ENCODE measurements at regions not wholly inside any gene's neighbourhood (a gene's known extent, or its start where the extent isn't known, plus 50 kb on each side); places are given as distances from the start of the nearest gene placed in this dataset.

DNA sequence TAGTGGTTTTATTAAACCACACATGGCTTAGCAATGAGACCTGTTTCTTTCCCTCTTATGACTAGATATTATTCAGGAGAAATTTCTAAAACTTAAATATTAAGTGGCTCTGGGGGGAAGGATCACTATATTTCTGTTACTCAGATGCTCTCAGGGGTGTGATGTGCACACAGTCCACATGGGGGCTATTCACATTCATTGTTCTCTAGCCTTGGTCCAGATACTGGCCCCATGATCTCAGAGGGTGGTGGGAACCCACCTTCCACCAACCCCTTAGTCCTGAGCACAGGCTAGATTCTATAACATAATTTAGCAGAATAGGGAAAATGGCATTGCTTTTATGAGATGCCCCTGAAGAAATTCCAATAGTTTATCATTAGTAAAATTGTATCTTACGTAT is 149.0 kb upstream of the ST8SIA2 start:
- DNase-seq (ENCODE audit: low read depth), result no peak
- no peak overlapping the region for H3K4me3 ChIP-seq (ENCODE audit: control insufficient read depth, low read depth, low read length)
- no peak for TF ChIP-seq CTCF (IDR thresholded peaks at IDR 0.05; ENCODE audit: control insufficient read depth, insufficient read depth, low read depth, low read length, missing control alignments)

DNA sequence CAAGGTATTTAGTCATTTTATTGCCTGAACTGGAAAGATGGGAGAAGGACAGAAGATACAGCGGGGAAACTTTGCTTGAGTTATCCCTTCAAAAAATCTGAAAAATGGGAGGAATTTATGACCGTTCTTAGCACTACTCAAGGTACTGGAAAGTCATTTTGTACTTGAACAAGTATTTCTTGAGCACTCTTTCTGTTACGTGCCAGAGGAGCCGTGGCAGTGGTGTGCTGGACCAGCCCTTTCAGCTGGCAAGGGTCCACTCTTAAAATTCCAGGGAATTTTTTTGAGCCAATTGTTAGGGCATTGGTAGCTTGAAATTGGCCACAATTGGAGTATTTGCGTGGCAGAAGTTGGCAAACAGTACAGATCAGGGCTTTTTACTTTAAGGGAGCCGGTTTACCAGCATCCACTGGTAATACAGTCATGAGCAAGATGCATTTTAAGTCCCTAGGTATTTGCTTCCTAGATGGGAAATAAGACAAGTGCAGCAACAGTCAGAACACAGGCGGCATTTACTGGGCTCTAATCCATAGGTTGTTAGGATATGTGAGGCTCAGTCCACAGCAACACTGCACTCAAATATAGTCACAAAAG is 145.9 kb upstream of the ST8SIA2 start:
- no peak overlapping the region for H3K4me3 ChIP-seq (ENCODE audit: control insufficient read depth, low read depth, low read length)
- TF ChIP-seq CTCF (IDR thresholded peaks at IDR 0.05; ENCODE audit: control insufficient read depth, insufficient read depth, low read depth, low read length, missing control alignments), result no peak
- DNase-seq (ENCODE audit: low read depth), result no peak

DNA sequence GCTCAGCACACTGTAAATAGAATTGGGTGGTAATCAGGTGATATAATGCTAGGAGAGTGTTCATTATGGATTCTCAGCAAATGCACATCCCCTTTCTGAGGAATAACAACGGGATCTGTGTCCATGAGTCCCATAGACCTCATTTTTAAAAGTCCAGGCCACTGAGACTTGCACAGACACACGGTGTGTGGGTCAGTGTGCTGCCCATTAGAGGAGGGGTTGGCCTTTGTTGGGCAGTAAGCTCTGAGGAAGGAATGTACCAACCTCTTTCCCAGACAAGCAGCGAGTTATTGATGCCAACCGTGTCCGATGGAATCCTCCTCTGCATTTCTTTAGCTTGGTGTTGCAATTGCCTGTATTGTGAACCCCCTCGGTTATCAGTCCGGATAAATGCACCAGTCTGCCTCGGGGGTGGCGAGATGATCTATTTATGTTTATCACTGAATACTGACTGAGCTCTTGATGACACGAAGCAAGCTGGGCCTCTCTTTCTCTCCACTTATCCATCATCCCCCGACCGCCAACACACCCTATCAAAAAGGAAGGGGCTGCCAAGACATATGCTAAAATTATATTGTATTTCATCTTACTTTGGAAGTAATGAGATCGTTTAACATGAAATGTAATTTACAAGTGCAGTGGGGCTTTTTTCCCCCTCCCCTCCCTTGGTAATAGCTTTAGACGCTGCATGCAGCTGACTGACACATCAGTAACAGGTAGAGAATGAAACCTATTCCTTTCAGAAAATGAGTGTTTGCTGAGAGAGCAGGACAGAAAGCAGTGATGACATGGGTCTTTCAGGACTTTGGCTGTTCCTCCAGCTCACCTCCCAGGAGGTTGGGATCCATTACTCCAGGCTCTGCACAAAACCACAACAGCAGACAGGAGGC is 126.6 kb upstream of the ST8SIA2 start:
- TF ChIP-seq CTCF (IDR thresholded peaks at IDR 0.05; ENCODE audit: control insufficient read depth, insufficient read depth, low read depth, low read length, missing control alignments), result no peak
- no peak for DNase-seq (ENCODE audit: low read depth)
- no peak overlapping the region for H3K4me3 ChIP-seq (ENCODE audit: control insufficient read depth, low read depth, low read length)

DNA sequence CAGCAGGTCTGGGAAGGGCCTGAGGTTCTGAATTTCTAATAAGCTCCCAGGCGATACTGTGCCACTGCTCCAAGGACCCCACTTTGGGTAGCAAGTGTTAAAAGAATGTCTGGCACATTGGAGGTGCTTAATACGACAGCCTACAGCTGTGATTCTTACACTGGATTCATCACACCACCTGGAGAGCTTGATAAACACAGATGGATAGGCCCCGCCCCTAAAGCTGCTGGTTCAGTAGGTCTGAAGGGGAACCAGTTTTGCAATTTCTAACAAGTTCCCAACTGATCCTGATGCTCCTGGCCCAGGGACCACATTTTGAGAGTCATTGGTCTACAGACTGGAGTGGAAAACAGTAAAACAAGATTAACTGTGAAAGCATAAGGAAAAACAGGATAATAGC is 124.8 kb upstream of the ST8SIA2 start:
- no peak overlapping the region for H3K4me3 ChIP-seq (ENCODE audit: control insufficient read depth, low read depth, low read length)
- DNase-seq (ENCODE audit: low read depth), result no peak
- no peak for TF ChIP-seq CTCF (IDR thresholded peaks at IDR 0.05; ENCODE audit: control insufficient read depth, insufficient read depth, low read depth, low read length, missing control alignments)

- no peak for TF ChIP-seq CTCF (IDR thresholded peaks at IDR 0.05; ENCODE audit: control insufficient read depth, insufficient read depth, low read depth, low read length, missing control alignments)
- no peak for DNase-seq (ENCODE audit: low read depth)
- no peak overlapping the region for H3K4me3 ChIP-seq (ENCODE audit: control insufficient read depth, low read depth, low read length)
Observed at GRCh38 chr15:92271179-92271578, 122.5 kb upstream of the ST8SIA2 start.

DNA sequence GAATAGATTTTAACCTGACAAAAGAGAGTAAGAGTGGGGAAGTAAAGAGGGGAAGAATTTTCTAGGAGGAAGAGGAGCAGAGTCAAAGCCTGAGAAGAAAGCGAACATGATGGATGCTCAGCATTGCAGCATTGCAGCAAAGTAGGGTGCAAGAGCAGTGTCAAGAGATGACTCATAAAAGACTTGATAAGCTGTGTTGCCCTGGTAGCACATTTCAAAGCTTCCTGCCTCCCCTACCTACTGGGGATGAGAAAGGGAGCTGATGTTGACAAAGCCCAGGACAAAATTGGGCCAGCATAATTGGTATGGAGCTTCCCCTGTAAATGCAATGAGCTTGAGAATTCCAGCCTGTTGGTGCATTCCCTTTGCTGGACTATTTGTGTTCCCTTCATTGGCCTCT is 121.6 kb upstream of the ST8SIA2 start:
- H3K4me3 ChIP-seq (ENCODE audit: control insufficient read depth, low read depth, low read length), result no peak overlapping the region
- no peak for DNase-seq (ENCODE audit: low read depth)
- no peak for TF ChIP-seq CTCF (IDR thresholded peaks at IDR 0.05; ENCODE audit: control insufficient read depth, insufficient read depth, low read depth, low read length, missing control alignments)

All from AG09309 (cell line).